ENCODE measurements at regions not wholly inside any gene's neighbourhood (a gene's known extent, or its start where the extent isn't known, plus 50 kb on each side); places are given as distances from the start of the nearest gene placed in this dataset.

DNA sequence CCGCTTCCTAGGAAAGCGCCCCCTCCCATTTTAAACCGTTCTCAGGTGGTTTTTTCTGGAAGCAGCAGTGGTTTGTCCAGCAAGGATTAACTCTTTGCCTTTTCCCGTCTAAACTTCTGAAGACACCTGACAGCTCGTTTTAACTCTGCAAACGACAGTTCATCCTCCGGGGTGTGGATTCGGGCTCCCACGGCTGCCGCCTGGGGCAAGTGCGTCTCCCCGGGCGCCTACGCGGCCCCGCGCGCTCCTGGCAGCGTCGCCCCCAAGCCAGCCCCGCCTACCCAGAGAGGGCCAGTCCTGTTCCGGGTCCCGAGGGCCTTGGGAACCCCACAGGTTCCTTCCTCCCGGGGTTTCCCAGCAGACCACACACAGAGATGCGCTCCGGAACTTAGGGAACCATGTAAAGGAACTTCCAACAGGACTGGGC lies 54.4 kb downstream of the PRR18 start:
- Histone ChIP-seq H3K9me2 (replicated peaks; ENCODE audit: control insufficient read depth, low read length) (no peaks in the 10 kb centered on the region), H3K27me3 (ENCODE audit: control insufficient read depth, low read length) (no peaks in the 10 kb centered on the region; the same call in 1 of the 2 replicates), H3K27ac (ENCODE audit: low read depth, low read length) (no peak overlapping the region), H3K79me2 (ENCODE audit: control insufficient read depth, low read length) (no peaks in the 10 kb centered on the region), H3K9me3 (ENCODE audit: control insufficient read depth, insufficient read depth, low read length) (no peaks in the 10 kb centered on the region), H3K4me1 (ENCODE audit: control insufficient read depth, low read length) (peaks cover 59% of the 10 kb centered on the region), H4K20me1 (ENCODE audit: control insufficient read depth, insufficient read depth, low read depth, low read length) (no peaks in the 10 kb centered on the region), H3F3A (ENCODE audit: control insufficient read depth, insufficient read depth) (peaks cover 19% of the 10 kb centered on the region), H3K4me3 (ENCODE audit: low read length) (peak overlapping the region; percentile 53), H3K4me2 (ENCODE audit: low read length) (peak overlapping the region; percentile 51), H3K36me3 (ENCODE audit: control insufficient read depth, low read length) (no peaks in the 10 kb centered on the region)
- TF ChIP-seq, protein P1, sequence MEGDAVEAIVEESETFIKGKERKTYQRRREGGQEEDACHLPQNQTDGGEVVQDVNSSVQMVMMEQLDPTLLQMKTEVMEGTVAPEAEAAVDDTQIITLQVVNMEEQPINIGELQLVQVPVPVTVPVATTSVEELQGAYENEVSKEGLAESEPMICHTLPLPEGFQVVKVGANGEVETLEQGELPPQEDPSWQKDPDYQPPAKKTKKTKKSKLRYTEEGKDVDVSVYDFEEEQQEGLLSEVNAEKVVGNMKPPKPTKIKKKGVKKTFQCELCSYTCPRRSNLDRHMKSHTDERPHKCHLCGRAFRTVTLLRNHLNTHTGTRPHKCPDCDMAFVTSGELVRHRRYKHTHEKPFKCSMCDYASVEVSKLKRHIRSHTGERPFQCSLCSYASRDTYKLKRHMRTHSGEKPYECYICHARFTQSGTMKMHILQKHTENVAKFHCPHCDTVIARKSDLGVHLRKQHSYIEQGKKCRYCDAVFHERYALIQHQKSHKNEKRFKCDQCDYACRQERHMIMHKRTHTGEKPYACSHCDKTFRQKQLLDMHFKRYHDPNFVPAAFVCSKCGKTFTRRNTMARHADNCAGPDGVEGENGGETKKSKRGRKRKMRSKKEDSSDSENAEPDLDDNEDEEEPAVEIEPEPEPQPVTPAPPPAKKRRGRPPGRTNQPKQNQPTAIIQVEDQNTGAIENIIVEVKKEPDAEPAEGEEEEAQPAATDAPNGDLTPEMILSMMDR (IDR thresholded peaks at IDR 0.05; ENCODE audit: low read depth, low read length, poor library complexity, severe bottlenecking) = no peak
- no peak for TF ChIP-seq EZH2phosphoT487 (IDR thresholded peaks at IDR 0.05; ENCODE audit: borderline replicate concordance, low read length)

DNA sequence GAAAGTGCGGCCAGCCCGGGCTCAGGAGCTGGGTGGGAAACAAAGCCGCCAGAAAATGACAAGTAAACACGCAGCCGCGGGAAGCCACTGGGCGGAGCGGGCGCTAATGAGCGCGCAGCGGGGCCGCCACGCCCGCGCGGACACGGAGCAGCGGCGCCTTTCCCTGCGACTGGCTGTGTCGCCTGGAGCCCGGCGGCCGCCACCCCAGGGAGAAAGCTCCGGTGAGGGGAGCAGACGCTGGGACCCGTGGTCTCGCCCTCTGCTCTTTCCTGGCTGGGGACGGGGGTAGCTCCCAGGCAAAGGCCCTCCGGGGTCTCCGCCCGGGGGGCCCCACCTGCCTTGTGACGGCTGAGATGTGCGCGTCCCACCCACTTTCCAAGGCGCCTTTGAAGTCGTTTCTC lies 54.9 kb downstream of the PRR18 start:
- H3K27me3 ChIP-seq (ENCODE audit: control insufficient read depth, low read length) = no peaks in the 10 kb centered on the region; the same call in 1 of the 2 replicates
- H3K4me1 ChIP-seq (ENCODE audit: control insufficient read depth, low read length) = peaks cover 54% of the 10 kb centered on the region
- peak overlapping the region; percentile 53 for H3K4me3 ChIP-seq (ENCODE audit: low read length)
- no peaks in the 10 kb centered on the region for H3K79me2 ChIP-seq (ENCODE audit: control insufficient read depth, low read length)
- H3K9me2 ChIP-seq (replicated peaks; ENCODE audit: control insufficient read depth, low read length) = no peaks in the 10 kb centered on the region
- H3K36me3 ChIP-seq (ENCODE audit: control insufficient read depth, low read length) = no peaks in the 10 kb centered on the region
- no peak overlapping the region for H3K27ac ChIP-seq (ENCODE audit: low read depth, low read length)
- H3F3A ChIP-seq (ENCODE audit: control insufficient read depth, insufficient read depth) = peaks cover 19% of the 10 kb centered on the region
- no peaks in the 10 kb centered on the region for H3K9me3 ChIP-seq (ENCODE audit: control insufficient read depth, insufficient read depth, low read length)
- peak overlapping the region; percentile 51 for H3K4me2 ChIP-seq (ENCODE audit: low read length)
- H4K20me1 ChIP-seq (ENCODE audit: control insufficient read depth, insufficient read depth, low read depth, low read length) = no peaks in the 10 kb centered on the region
- TF ChIP-seq EZH2phosphoT487 (IDR thresholded peaks at IDR 0.05; ENCODE audit: borderline replicate concordance, low read length) = no peak
- TF ChIP-seq, protein P1 (IDR thresholded peaks at IDR 0.05; ENCODE audit: low read depth, low read length, poor library complexity, severe bottlenecking) = no peak

DNA sequence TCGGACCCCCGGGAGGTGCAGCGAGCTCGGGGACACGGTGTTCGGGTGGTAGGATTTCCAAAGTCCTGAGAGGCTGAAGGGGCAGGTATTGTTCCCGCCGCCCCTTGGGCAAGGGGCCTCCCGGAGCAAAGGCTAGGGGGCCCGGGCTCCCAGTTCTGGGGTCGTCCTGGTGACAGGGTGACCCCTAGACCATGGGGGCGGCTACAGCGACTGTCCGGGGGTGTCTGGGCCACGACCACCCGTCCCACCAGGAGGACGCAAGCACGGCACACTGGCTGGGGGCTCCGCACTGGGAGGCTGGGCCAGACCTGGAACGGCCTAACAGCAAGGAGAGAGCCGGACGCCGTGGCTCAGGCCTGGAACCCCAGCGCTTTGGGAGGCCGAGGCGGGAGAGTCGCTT lies 55.6 kb downstream of the PRR18 start:
- Histone ChIP-seq H3K4me3 (ENCODE audit: low read length) (no peak overlapping the region), H3K79me2 (ENCODE audit: control insufficient read depth, low read length) (no peaks in the 10 kb centered on the region), H3K4me2 (ENCODE audit: low read length) (peak overlapping the region; percentile 51), H3K9me2 (replicated peaks; ENCODE audit: control insufficient read depth, low read length) (no peaks in the 10 kb centered on the region), H3K9me3 (ENCODE audit: control insufficient read depth, insufficient read depth, low read length) (no peaks in the 10 kb centered on the region), H3K27ac (ENCODE audit: low read depth, low read length) (no peak overlapping the region), H4K20me1 (ENCODE audit: control insufficient read depth, insufficient read depth, low read depth, low read length) (no peaks in the 10 kb centered on the region), H3K4me1 (ENCODE audit: control insufficient read depth, low read length) (peaks cover 50% of the 10 kb centered on the region), H3K36me3 (ENCODE audit: control insufficient read depth, low read length) (no peaks in the 10 kb centered on the region), H3K27me3 (ENCODE audit: control insufficient read depth, low read length) (no peaks in the 10 kb centered on the region; the same call in 1 of the 2 replicates), H3F3A (ENCODE audit: control insufficient read depth, insufficient read depth) (peaks cover 19% of the 10 kb centered on the region)
- TF ChIP-seq EZH2phosphoT487 (IDR thresholded peaks at IDR 0.05; ENCODE audit: borderline replicate concordance, low read length) = no peak
- TF ChIP-seq, protein P1 (IDR thresholded peaks at IDR 0.05; ENCODE audit: low read depth, low read length, poor library complexity, severe bottlenecking) = no peak
